ENCODE measurements at regions not wholly inside any gene's neighbourhood (a gene's known extent, or its start where the extent isn't known, plus 50 kb on each side); places are given as distances from the start of the nearest gene placed in this dataset.

DNA sequence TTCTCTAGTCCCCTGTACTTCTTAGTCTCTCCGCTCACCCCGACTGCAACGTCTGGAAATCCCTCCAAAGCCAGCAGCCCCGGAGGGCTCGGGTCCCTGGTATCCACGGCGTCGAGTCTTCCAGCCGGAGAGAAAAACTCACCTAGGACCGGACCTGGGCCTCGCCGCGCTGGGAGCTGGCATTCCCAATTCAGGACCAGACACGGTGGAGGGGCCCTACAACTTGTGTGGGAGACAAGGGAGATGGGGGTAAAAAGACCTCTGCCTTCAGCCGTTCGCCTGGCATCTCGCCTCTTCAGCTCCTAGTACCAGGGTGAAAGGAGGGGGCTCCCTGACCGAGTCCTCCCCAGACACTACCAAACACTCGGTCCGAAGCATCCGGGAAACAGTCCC lies 64.3 kb downstream of the GPX5 start:
- TF ChIP-seq, protein P1, sequence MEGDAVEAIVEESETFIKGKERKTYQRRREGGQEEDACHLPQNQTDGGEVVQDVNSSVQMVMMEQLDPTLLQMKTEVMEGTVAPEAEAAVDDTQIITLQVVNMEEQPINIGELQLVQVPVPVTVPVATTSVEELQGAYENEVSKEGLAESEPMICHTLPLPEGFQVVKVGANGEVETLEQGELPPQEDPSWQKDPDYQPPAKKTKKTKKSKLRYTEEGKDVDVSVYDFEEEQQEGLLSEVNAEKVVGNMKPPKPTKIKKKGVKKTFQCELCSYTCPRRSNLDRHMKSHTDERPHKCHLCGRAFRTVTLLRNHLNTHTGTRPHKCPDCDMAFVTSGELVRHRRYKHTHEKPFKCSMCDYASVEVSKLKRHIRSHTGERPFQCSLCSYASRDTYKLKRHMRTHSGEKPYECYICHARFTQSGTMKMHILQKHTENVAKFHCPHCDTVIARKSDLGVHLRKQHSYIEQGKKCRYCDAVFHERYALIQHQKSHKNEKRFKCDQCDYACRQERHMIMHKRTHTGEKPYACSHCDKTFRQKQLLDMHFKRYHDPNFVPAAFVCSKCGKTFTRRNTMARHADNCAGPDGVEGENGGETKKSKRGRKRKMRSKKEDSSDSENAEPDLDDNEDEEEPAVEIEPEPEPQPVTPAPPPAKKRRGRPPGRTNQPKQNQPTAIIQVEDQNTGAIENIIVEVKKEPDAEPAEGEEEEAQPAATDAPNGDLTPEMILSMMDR (IDR thresholded peaks at IDR 0.05), result no peak
- no peak for TF ChIP-seq POLR2A (IDR thresholded peaks at IDR 0.05)

Measured in ovary (tissue), 3 donors.